ENCODE measurements at regions not wholly inside any gene's neighbourhood (a gene's known extent, or its start where the extent isn't known, plus 50 kb on each side); places are given as distances from the start of the nearest gene placed in this dataset.

- H3K27ac ChIP-seq = no peak overlapping the region
Measured at GRCh38 chrX:97867266-97867665, 983.6 kb downstream of the RPA4 start.

GRCh38 chrX:97876697-97877407 is 993.1 kb downstream of the RPA4 start:
- no peak overlapping the region for H3K27ac ChIP-seq
- TF ChIP-seq ZFX (IDR thresholded peaks at IDR 0.05) (no peak), CTCF (conservative IDR thresholded peaks at IDR 0.05) (no peak)

More at GRCh38 chrX:97867266-97867665, 983.6 kb downstream of the RPA4 start:
- TF ChIP-seq ZFX (IDR thresholded peaks at IDR 0.05) (no peak), CTCF (conservative IDR thresholded peaks at IDR 0.05) (no peak)

- TF ChIP-seq CTCF (conservative IDR thresholded peaks at IDR 0.05) (no peak), ZFX (IDR thresholded peaks at IDR 0.05) (no peak)
- no peak overlapping the region for H3K27ac ChIP-seq
Measured at GRCh38 chrX:97882306-97882705, 998.6 kb downstream of the RPA4 start.

- no peak overlapping the region for H3K27ac ChIP-seq
- TF ChIP-seq CTCF (conservative IDR thresholded peaks at IDR 0.05) = no peak
- no peak for TF ChIP-seq ZFX (IDR thresholded peaks at IDR 0.05)
Measured at GRCh38 chrX:97895751-97896150, 1012.0 kb downstream of the RPA4 start.

- TF ChIP-seq CTCF (conservative IDR thresholded peaks at IDR 0.05) (no peak), ZFX (IDR thresholded peaks at IDR 0.05) (no peak)
- H3K27ac ChIP-seq = no peak overlapping the region
Measured at GRCh38 chrX:97897998-97898397, 1014.3 kb downstream of the RPA4 start.

GRCh38 chrX:97898798-97899197 is 1015.1 kb downstream of the RPA4 start:
- H3K27ac ChIP-seq = no peak overlapping the region
- TF ChIP-seq ZFX (IDR thresholded peaks at IDR 0.05) (no peak), CTCF (conservative IDR thresholded peaks at IDR 0.05) (no peak)

- no peak overlapping the region for H3K27ac ChIP-seq
- no peak for TF ChIP-seq ZFX (IDR thresholded peaks at IDR 0.05)
- TF ChIP-seq CTCF (conservative IDR thresholded peaks at IDR 0.05) = no peak
Measured at GRCh38 chrX:97907791-97908190, 1024.1 kb downstream of the RPA4 start.
